Activated CD4-positive, alpha-beta T cell treated with anti-CD3 and anti-CD28 coated beads, Interleukin-2, amount 10 ng/mL, durations not matched to agents 24 days and 14 days (primary cell): ENCODE measurements at regions not wholly inside any gene's neighbourhood (a gene's known extent, or its start where the extent isn't known, plus 50 kb on each side); places are given as distances from the start of the nearest gene placed in this dataset.
A peak's percentile ranks its signal among the peaks of the same experiment; 100 is the strongest.

ENCODE experiments used
- DNase-seq: peaks from one replicate; pipeline ENCODE4 v3.0.0; 2022
- H3K27ac Mint-ChIP-seq: one replicate; pipeline ENCODE4 v1.8.0; 2022; ENCODE audit warnings: mild to moderate bottlenecking, mixed read lengths
- H3K27me3 Mint-ChIP-seq: one replicate; pipeline ENCODE4 v1.8.0; 2022; ENCODE audit warnings: mixed read lengths
- H3K36me3 Mint-ChIP-seq: one replicate; pipeline ENCODE4 v1.8.0; 2022; ENCODE audit warnings: low read depth, mild to moderate bottlenecking, mixed read lengths
- H3K4me1 Mint-ChIP-seq: one replicate; pipeline ENCODE4 v1.8.0; 2021; ENCODE audit warnings: mixed read lengths
- H3K4me3 Mint-ChIP-seq: one replicate; pipeline ENCODE4 v1.8.0; 2022; ENCODE audit warnings: mild to moderate bottlenecking, moderate library complexity, mixed read lengths
- H3K9me3 Mint-ChIP-seq: one replicate; pipeline ENCODE4 v1.8.0; 2021; ENCODE audit warnings: mixed read lengths
- intact Hi-C: fragments of 100-400 bp; cut with micrococcal nuclease; formaldehyde crosslinking; loops from one replicate; pipeline ENCODE4 v1.15.1; 2023

- Mint-ChIP-seq H3K36me3 (no peaks in the 10 kb centered on the region), H3K27me3 (peaks cover 9% of the 10 kb centered on the region), H3K9me3 (peaks cover 4% of the 10 kb centered on the region), H3K4me3 (no peak overlapping the region), H3K27ac (no peak overlapping the region), H3K4me1 (no peaks in the 10 kb centered on the region)
- no peak for DNase-seq
- intact Hi-C loops, result no loop called here
These were observed 313.4 kb upstream of the DNAJC19 start for GRCh38 chr3:181302960-181303359.

- H3K4me1 Mint-ChIP-seq, result no peaks in the 10 kb centered on the region
- H3K4me3 Mint-ChIP-seq, result no peak overlapping the region
- H3K27ac Mint-ChIP-seq, result no peak overlapping the region
- no peaks in the 10 kb centered on the region for H3K36me3 Mint-ChIP-seq
- no peak for DNase-seq
- H3K27me3 Mint-ChIP-seq, result peaks cover 10% of the 10 kb centered on the region
- no peaks in the 10 kb centered on the region for H3K9me3 Mint-ChIP-seq
- intact Hi-C loops, result no loop called here
These were observed 310.5 kb upstream of the DNAJC19 start for GRCh38 chr3:181300033-181300432.

GRCh38 chr3:181298421-181298820 lies 308.9 kb upstream of the DNAJC19 start:
- Mint-ChIP-seq H3K27me3 (peaks cover 10% of the 10 kb centered on the region), H3K4me3 (no peak overlapping the region), H3K9me3 (no peaks in the 10 kb centered on the region), H3K27ac (no peak overlapping the region), H3K36me3 (no peaks in the 10 kb centered on the region), H3K4me1 (no peaks in the 10 kb centered on the region)
- no peak for DNase-seq
- intact Hi-C loops, result no loop called here

- peaks cover 1% of the 10 kb centered on the region for H3K27me3 Mint-ChIP-seq
- H3K4me1 Mint-ChIP-seq, result no peaks in the 10 kb centered on the region
- H3K9me3 Mint-ChIP-seq, result no peaks in the 10 kb centered on the region
- no peak overlapping the region for H3K27ac Mint-ChIP-seq
- H3K36me3 Mint-ChIP-seq, result no peaks in the 10 kb centered on the region
- intact Hi-C loops, result no loop called here
- no peak for DNase-seq
- no peak overlapping the region for H3K4me3 Mint-ChIP-seq
These were observed 303.4 kb upstream of the DNAJC19 start for GRCh38 chr3:181292984-181293383.

GRCh38 chr3:181290941-181291340 lies 301.4 kb upstream of the DNAJC19 start:
- H3K36me3 Mint-ChIP-seq, result no peaks in the 10 kb centered on the region
- DNase-seq, result no peak
- H3K4me1 Mint-ChIP-seq, result no peaks in the 10 kb centered on the region
- no peak overlapping the region for H3K27ac Mint-ChIP-seq
- no peaks in the 10 kb centered on the region for H3K27me3 Mint-ChIP-seq
- no peak overlapping the region for H3K4me3 Mint-ChIP-seq
- intact Hi-C loops, result no loop called here
- H3K9me3 Mint-ChIP-seq, result no peaks in the 10 kb centered on the region

- Mint-ChIP-seq H3K4me3 (no peak overlapping the region), H3K9me3 (no peaks in the 10 kb centered on the region), H3K4me1 (no peaks in the 10 kb centered on the region), H3K27me3 (no peaks in the 10 kb centered on the region), H3K27ac (no peak overlapping the region), H3K36me3 (no peaks in the 10 kb centered on the region)
- DNase-seq, result no peak
- intact Hi-C loops, result no loop called here
These were observed 299.8 kb upstream of the DNAJC19 start for GRCh38 chr3:181289306-181289705.

GRCh38 chr3:181288145-181288544 lies 298.6 kb upstream of the DNAJC19 start:
- no peak overlapping the region for H3K27ac Mint-ChIP-seq

GRCh38 chr3:181279239-181279565 lies 289.7 kb upstream of the DNAJC19 start:
- Mint-ChIP-seq H3K27me3 (no peaks in the 10 kb centered on the region), H3K4me3 (no peak overlapping the region), H3K36me3 (no peaks in the 10 kb centered on the region), H3K4me1 (no peaks in the 10 kb centered on the region), H3K27ac (no peak overlapping the region), H3K9me3 (no peaks in the 10 kb centered on the region)
- intact Hi-C loops, result no loop called here
- DNase-seq, result no peak

More at GRCh38 chr3:181288145-181288544, 298.6 kb upstream of the DNAJC19 start:
- no peak overlapping the region for H3K4me3 Mint-ChIP-seq
- no peak for DNase-seq
- no peaks in the 10 kb centered on the region for H3K9me3 Mint-ChIP-seq
- H3K27me3 Mint-ChIP-seq, result no peaks in the 10 kb centered on the region
- no peaks in the 10 kb centered on the region for H3K4me1 Mint-ChIP-seq
- no peaks in the 10 kb centered on the region for H3K36me3 Mint-ChIP-seq
- intact Hi-C loops, result no loop called here

GRCh38 chr3:181278468-181279238 lies 289.1 kb upstream of the DNAJC19 start:
- H3K36me3 Mint-ChIP-seq, result no peaks in the 10 kb centered on the region
- no peaks in the 10 kb centered on the region for H3K27me3 Mint-ChIP-seq
- no peaks in the 10 kb centered on the region for H3K9me3 Mint-ChIP-seq
- no peak for DNase-seq
- H3K27ac Mint-ChIP-seq, result no peak overlapping the region
- no peaks in the 10 kb centered on the region for H3K4me1 Mint-ChIP-seq
- H3K4me3 Mint-ChIP-seq, result no peak overlapping the region
- intact Hi-C loops, result no loop called here

- H3K27ac Mint-ChIP-seq, result no peak overlapping the region
- no peak overlapping the region for H3K4me3 Mint-ChIP-seq
- no peaks in the 10 kb centered on the region for H3K4me1 Mint-ChIP-seq
- no peaks in the 10 kb centered on the region for H3K9me3 Mint-ChIP-seq
- no peaks in the 10 kb centered on the region for H3K27me3 Mint-ChIP-seq
- DNase-seq, result no peak
- intact Hi-C loops, result no loop called here
- H3K36me3 Mint-ChIP-seq, result no peaks in the 10 kb centered on the region
These were observed 286.9 kb upstream of the DNAJC19 start for GRCh38 chr3:181276358-181276896.

GRCh38 chr3:181274025-181274424 lies 284.5 kb upstream of the DNAJC19 start:
- intact Hi-C loops, result no loop called here
- no peak for DNase-seq
- Mint-ChIP-seq H3K27ac (no peak overlapping the region), H3K36me3 (no peaks in the 10 kb centered on the region), H3K4me3 (no peak overlapping the region), H3K27me3 (no peaks in the 10 kb centered on the region), H3K9me3 (no peaks in the 10 kb centered on the region), H3K4me1 (no peaks in the 10 kb centered on the region)

GRCh38 chr3:181267312-181267711 lies 277.8 kb upstream of the DNAJC19 start:
- intact Hi-C loops, result no loop called here
- Mint-ChIP-seq H3K27ac (no peak overlapping the region), H3K4me3 (no peak overlapping the region), H3K36me3 (no peaks in the 10 kb centered on the region), H3K4me1 (no peaks in the 10 kb centered on the region), H3K9me3 (no peaks in the 10 kb centered on the region), H3K27me3 (peaks cover 7% of the 10 kb centered on the region)
- DNase-seq, result no peak

- Mint-ChIP-seq H3K4me1 (no peaks in the 10 kb centered on the region), H3K36me3 (no peaks in the 10 kb centered on the region), H3K27ac (no peak overlapping the region), H3K9me3 (no peaks in the 10 kb centered on the region), H3K4me3 (peak overlapping the region; percentile 65), H3K27me3 (peaks cover 7% of the 10 kb centered on the region)
- intact Hi-C loops, result no loop called here
- DNase-seq, result peak; percentile 55
These were observed 276.3 kb upstream of the DNAJC19 start for GRCh38 chr3:181265750-181266333.

GRCh38 chr3:181264486-181264885 lies 274.9 kb upstream of the DNAJC19 start:
- H3K4me1 Mint-ChIP-seq, result no peaks in the 10 kb centered on the region
- no peaks in the 10 kb centered on the region for H3K9me3 Mint-ChIP-seq
- no peaks in the 10 kb centered on the region for H3K36me3 Mint-ChIP-seq
- H3K27ac Mint-ChIP-seq, result no peak overlapping the region
- intact Hi-C loops, result no loop called here
- DNase-seq, result no peak
- peaks cover 7% of the 10 kb centered on the region for H3K27me3 Mint-ChIP-seq
- no peak overlapping the region for H3K4me3 Mint-ChIP-seq
